AG08396 (cell line): ENCODE measurements at regions not wholly inside any gene's neighbourhood (a gene's known extent, or its start where the extent isn't known, plus 50 kb on each side); places are given as distances from the start of the nearest gene placed in this dataset.
"Not testable (repeated sequence)": the region's sequence is repeated elsewhere in the genome, so short reads cannot be mapped to it uniquely, and the experiment has no call there.

Source experiments
- DNase-seq: peaks from one replicate; pipeline ENCODE4 v3.0.0; 2012; ENCODE audit warnings: low spot score, mixed read lengths

DNA sequence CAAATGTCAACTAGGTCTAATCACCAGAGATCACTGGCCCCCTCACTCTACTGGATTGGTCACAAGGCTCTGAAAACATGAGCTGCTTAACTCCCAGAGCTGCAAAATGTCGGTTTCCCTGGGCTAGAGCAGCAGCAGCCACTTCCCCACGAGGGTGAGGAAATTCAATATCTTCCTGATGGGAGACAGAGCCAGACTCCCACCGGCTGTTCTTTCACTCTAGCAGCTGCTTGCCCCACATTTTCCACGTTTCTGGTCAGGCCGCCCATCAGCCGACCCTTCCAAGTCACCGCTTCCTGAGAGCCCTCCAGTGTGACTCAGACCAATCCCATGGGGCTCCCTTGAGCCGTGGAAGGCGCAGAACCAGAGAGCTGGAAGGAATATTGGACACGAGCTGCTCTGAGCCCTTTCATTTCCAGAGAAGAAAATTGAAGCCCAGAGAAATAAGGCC is 227.0 kb downstream of the ADAMTS15 start:
- no peak for DNase-seq

DNA sequence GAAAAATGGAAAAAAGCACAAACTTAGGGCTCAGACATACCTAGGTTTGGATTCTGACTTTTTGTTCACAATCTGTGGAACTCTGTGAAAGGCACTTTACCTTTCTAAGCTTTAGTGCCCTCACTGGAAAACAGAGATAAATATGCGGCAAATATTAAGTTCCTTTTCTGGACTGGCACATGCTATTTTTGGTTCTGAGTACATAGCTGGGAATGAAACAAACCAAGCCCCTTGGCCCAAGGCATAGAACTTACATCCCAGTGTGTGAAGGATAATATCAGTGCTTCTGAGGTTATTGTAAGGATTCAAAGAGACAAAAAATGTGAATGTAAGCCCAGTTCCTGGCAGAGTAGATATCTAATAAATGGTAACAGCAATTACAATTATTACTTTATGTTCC is 227.5 kb downstream of the ADAMTS15 start:
- no peak for DNase-seq

DNA sequence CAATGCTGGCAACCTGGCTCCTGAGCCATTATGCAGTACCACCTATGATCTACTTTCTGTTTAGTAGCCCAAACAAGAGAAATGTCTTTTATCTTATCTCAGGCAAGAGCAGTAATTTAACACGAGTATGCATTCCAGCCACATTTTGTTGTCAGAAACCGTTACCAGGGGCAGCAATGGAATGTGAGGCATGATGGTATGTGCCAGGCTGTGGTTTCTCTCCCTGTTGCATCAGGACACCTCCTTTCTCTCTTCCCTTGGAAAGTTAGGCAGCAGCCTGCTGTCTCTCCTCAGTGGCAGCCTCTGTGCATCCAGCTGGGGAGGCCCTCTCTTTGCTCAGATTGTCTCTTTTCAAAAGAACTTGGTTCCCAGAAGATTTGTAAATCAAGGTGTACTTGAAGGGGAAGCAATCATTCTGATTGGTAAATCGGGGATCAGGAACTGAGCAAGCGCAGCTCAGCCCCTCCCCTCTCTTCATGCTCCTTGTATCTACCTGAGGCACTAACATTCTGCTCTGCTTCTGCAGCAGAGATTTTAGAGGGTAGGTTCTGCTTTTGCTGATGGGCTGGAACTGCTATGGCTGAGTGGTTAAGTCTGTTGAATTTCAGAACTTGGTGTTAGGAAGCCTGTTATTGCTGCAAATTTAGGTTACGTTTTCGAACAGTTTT is 229.2 kb downstream of the ADAMTS15 start:
- peak; percentile 74 for DNase-seq

DNA sequence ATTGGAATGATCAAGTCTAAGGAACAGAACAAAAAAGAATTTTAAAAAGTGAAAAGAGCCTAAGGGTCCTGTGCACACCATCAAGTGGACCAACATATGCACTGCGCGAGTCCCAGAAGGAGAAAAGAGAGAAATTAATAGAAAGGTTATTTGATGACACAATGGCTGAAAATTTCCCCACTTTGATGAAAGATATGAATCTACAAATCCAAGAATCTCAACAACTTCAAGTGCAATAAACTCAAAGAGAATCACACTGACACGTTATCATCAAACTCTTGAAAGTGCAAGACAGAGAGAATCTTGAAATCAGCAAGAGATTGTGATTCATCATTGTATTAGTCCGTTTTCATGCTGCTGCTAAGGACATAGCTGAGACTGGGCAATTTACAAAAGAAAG is 230.8 kb downstream of the ADAMTS15 start:
- DNase-seq = no peak

DNA sequence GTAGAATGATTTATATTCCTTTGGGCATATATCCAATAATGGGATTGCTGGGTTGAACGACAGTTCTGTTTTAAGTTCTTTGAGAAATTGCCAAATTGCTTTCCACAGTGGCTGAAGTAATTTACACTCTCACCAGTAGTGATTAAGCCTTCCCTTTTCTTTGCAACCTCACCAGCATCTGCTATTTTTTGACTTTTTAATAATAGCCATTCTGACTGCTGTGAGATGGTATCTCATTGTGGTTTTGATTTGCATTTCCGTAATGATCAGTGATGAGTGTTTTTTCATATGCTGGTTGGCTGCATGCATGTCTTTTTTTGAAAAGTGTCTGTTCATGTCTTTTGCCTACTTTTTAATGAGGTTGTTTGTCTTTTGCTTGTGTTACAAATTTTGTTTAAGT is 233.8 kb downstream of the SNX19 start:
- not testable (repeated sequence) for DNase-seq

DNA sequence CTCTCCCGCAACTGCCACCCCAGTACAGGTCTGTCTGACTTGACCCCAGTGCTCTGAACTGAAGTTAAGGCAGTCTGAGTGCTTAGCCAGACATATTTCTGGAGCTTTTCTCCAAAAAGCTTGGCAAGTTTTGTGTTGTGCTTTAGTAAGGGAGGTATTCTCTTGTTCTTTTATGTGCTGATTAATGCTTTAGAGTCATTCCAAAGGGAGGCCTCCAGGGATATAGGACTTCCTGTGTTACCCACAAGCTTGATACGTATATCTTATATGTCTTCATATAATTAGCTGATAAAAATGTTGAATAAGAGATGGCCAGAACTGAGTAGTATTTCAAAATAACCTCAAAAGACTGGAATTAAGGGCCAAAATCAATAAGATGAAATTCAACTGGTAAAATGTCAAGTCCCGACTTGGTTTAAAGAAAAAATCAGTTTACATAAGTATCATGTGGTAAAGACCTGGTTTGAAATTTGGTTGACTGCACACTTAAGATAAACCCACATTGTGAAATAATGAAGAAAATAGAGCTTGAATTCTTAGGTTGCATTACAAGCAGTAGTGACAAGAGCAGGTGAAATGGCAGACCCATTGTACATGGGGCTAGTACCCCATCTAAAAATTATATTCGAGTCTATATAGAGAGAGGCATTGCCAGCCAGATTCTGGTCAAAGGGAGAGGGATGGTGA is 226.9 kb downstream of the SNX19 start:
- DNase-seq = no peak

DNA sequence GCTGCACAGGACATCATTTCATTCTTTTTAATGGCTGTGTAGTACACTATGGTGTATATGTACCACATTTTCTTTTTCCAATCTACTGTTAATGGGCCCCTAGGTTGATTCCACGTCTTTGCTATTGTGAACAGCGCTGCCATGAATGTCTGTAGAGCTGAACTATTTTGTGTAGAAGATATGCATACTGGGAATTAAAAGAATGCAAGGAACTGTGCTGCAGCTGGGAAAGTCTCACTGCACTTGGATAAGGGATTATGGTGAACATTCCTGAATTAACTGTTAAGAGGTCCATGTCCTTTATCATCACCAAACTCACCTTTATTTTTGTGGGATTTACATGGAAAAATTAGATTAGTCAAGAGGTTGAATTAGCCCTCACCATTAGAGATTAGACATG is 224.7 kb downstream of the SNX19 start:
- no peak for DNase-seq

DNA sequence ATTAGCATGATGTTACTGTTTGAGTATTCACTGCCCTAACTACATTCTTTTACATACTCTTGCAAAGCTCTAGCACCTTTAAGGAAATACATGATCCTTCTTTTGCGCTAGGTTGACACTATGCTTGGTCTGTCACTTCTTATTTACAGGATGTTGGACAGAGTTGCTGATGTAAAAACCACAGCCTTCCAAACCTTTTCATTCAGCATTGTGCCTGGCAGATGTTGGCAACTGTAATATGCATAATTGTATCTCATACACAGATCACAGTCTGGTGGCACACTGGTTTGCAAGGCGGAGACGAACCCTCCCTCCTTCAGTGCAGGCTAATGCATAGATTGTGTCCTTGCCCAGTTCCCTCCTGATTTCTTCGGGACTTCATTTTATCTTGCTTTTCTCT is 224.1 kb downstream of the SNX19 start:
- DNase-seq = no peak

DNA sequence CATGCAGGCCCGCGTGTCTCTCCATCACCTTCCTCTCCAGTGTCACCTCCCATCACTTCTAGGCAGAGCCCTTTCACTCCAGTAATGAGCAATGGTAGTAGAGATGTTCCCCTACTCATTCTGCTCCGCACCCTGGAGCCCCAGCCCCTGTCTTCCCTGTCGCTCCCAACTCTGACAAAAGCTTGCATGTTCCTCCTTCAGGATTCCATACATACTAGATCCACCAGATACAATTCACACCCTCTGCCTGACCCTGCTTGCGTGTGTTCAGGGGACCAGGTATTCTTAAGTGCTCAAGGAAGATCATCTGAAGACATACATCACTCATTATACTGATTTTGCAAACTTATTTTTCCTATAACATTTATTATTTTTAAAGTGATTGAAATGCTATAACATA is 222.7 kb downstream of the SNX19 start:
- no peak for DNase-seq

DNA sequence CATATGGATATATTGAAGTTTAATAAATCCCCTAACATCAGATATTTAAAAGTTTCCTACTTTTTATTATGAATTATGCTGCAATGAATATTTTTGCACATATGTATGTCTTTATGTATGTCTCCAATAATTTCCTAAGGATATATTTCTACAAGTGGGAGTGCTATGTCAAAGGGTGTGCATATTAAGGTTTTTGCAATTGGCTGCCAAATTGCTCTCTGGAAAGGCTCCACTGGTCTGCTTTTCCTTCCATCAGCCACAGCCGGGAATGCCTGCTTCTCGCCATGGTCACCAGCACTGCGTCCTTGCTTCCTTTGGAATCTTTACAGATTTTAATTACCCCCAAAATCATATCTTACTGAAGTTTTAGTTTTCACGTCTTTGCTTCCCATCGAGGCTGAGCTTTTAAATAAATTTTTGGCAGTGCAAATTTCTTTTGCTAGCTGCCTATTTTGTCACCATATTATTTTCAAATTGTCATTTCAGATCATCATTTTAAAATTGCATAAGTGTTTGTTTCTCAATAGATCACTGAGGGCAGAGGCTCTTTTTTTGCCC is 221.7 kb downstream of the SNX19 start:
- DNase-seq = no peak

DNA sequence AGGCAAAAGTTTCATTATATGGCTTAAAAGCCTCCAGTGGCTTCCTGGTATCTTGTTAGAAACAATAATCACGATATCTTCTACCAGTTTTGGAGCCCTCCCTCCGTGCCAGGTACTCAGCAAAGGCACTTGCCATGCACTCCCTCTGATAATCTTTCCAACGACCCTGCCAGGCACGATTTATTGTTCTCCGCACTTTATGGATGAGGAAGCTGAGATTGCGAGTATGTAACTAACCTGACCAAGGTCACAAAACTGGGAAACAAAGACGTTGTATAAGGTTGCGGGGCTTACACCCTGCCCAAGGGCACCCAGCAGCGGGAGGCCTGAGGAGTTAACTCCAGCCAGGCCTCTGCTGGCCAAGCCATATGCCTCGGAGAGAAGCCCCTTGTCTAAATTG is 218.1 kb downstream of the SNX19 start:
- DNase-seq = no peak

DNA sequence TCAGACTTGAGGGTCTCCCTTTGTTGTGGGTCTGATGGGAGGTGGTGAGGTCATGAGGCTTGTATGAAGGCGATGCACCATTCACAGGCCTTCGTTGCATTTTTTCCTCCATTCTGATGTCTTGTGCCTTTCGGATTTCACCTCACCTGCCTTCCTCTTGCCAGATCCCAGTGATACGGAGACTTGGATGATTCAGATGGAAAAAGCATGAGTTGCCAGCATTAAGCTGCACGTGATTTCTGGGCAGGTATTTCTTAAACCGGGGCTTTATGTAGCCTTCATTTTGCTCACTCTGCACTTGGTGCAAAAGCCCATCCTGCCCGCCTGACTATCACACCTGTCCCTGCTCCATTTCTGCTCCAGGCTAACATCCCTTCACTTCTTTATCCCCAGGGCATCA is 216.7 kb downstream of the SNX19 start:
- no peak for DNase-seq

DNA sequence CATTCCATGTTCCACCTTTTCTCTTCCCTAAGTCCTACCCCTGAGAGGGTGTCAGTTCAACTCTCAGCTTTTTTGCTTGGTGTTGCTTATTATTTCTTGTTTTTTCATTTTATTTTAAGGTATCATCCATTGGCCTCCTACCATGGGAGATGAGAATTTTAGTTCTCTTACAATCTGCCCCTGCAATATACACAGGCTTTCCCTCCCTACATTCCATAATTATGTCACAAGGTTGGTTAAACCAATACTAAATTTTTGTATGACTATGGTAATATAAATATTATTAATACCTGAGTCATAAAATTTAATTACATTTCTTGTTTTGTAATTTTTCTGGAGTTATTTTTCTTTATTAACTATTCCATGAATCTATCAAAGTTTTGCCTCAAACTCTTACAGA is 216.2 kb downstream of the SNX19 start:
- no peak for DNase-seq

DNA sequence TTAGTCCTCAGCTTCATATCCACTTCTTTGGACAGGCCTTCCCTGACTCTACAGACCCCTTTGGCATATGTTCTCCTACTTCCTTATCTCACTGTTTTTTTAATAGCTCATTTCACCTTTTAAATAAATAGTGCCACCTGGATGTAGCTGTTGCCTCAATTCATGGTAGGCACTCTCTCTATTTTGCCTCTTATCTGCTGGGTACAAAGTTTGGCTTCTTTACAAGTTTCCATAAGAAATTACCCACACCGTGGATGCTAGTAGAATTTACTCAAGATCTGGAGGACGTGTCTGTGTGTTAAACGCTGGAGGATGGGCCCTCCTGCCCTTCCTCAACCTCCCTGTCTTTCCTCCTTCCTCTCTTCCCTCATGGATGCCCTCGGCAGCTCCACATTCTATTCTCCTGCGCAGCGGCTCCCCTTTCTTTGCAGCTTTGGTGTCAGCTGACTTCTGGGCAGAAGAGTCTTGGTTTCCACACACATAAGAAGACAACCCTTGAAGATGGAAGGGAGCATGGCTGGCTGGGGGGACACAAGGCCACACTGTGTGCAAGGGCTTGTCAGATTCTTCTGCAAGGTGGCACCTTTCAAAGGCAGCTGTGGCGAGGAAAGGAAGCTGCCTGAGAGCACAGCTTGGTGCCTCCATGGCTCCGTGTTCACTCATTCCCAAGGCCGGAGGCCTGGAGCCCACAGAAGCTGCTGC is 212.6 kb downstream of the SNX19 start:
- no peak for DNase-seq

DNA sequence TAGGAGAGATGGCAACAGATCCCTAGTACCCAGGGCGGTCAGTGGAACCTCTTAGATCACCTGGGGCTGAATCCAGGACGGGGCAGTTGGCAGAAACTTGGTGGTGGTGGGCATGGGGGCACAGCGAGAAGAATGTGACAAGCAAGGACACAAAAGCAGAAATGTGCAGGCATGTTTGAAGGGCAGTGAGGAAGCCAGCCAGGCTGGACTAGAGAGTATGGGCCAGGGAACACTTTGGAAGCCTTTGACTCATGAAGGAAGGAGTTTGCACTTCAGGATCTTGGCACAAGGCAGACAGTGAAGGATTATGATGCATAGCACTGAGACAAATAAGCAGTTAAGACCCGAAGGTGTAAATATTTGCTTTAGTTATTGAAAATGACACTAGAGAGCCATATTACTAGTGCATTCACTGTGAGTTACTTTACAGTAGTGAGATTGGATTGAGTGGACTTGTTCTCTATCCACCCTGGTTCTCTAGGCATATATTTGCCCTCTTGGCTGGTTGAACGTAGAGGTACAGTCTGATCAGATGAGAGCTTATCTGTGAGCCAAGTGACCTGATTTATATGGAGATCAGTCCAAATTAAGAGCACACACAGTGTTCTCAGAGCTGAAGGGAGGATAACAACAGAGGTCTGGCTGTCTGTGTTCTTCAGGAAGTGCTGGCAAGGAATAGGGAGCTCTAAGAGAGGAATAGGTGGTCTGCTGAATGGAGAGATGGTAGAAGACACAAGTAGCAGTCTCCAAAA is 210.4 kb downstream of the SNX19 start:
- DNase-seq = no peak

DNA sequence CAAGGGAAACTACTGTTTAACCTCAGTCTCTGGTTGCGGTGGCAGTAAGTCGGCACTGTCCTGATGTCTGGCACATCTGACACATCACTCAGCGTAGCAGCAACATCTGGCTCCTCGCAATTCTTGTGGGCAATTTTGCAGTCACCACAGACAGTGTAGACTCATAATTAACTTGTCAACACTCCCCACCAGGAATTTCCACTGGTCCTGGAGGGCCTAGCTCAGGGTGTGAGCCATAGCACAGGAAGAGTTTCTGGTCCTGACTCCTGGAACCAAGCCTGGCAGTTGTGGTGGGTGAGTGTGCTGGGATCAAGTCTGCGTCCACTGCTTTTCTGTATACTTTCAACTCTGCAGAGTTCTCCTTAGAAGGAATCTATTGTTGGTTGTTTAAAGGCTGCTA is 209.7 kb downstream of the SNX19 start:
- DNase-seq = no peak

DNA sequence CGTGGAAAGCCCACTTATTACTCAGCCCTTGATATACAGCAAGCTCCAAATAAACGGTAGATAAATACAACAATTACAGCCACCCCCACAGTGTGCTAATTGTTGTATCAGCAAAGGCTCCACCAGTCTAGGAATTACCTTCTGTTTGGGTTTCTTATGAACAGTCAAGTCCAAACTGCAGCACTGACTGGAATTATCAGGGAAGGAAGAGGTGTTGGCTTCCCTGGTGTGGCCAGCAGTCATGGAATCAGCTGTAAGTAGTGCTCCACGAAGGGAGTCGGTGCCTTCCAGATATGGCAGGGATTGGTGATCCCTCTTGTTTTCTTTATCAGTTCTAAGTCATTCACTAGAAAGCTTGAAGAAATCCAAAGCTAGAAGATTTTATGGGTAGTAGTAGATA is 209.1 kb downstream of the SNX19 start:
- no peak for DNase-seq

DNA sequence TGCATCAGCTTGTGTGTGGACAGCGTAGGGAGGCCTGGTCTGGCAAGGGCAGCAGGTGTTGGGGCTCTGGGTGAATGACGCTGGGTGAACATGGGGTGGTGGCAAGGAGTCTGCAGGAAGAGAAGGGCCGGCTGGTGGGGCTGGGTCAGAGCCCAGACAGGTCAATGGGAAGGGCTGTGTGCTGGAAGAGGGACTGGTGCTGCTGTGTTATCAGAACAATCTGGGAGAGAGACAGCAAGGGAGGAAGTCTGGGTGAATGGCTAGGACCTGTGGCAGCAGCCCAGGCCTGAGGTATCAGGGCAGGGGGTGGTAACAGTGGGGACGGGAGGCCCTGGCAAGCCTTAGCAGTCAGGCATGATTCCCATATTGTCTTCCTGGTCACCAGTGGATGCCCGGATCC is 206.7 kb downstream of the SNX19 start:
- DNase-seq = no peak

DNA sequence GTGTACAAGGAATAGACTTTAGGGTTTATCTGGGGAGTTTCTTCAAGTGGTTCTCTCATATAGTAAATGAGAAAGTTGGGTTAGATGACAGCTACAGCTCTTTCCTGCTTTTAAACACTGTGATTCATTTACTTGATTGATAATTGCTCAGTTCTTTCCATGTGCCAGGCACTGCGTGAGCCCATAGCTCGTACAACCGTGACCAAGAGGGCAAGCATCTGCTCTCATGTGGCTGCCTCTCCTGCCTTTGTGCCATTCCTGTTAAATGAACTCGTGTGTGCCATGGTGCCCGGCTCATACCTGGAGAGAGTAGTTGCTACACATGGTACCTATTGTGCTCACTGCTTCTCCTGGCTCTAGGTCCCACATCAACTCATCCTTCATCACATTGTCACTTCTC is 206.3 kb downstream of the SNX19 start:
- no peak for DNase-seq

DNA sequence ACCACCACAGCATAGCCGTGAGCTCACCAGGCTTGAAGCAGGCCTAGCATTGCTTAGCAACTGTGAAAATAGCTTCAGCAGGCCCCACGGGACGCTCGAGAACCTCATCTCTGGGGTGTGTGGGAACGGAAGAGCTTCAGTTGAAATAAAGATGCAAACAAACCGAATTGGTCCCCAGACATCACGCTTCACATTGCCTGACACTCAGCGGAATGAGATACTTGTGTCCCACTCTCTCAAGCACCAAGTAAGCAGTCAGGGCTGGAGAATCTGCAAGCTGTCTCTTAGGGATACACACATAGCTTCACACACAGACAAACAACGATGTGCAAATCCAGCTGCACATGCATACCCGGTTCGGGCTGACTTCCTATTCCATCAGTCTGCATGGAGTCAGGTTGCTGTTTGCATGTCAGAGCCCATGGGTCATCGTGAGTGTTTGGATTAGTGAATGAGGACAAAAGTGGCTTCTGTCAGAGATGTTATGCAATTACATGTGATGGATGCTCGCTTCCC is 205.7 kb downstream of the SNX19 start:
- peak; percentile 41 for DNase-seq

DNA sequence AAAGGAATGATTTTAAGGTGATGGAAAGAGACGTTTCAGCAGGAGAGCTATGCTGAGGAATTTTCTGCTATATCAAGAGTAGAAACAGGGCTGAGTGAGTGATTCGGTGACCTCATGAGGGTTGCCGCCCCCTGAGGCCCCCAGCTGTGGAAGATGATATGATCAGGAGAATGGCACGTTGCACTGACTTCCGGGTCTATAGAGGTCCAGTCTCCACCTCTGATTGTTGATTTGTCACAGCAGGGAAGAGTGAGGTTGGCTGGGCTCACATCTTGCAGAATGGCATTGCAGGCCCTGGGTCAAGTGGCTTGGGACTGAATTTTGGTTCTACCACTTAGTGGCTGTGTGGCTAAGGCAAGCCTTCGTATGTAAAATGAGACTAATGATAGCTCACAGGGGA is 205.1 kb downstream of the SNX19 start:
- no peak for DNase-seq

DNA sequence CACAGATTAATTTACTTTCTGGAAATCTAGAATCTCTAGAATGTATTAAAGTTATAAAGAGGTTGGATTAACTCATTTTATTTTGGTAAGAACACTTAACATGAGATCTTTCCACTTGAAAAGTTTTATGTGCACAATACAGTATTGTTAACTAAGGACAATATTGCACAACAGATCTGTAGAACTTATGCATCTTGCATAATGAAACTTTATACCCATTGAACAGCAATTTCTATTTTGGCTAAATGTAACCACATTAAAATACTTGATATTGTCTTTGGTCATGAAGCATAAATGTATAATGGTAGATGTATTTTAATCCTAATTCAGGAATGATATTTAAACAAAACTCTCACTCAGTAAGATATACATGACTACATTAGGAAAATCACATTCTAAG is 203.8 kb downstream of the SNX19 start:
- DNase-seq = no peak
